ENCODE measurements at regions not wholly inside any gene's neighbourhood (a gene's known extent, or its start where the extent isn't known, plus 50 kb on each side); places are given as distances from the start of the nearest gene placed in this dataset.

- no peak for TF ChIP-seq CTCF (CRISPR knock-in tag; IDR thresholded peaks at IDR 0.05)
- no peak for TF ChIP-seq HNRNPUL1 (IDR thresholded peaks at IDR 0.05; ENCODE audit: low read depth, low read length)
- TF ChIP-seq HIC2 (CRISPR knock-in tag; IDR thresholded peaks at IDR 0.05; ENCODE audit: low read depth): no peak
- no peak for TF ChIP-seq POLR2A (IDR thresholded peaks at IDR 0.05; ENCODE audit: insufficient read depth in 1 of 2, low read depth in 2 of 2, low read length in 2 of 2)
- no peak for TF ChIP-seq KDM1A (CRISPR knock-in tag; IDR thresholded peaks at IDR 0.05)
- no peak for TF ChIP-seq TFE3 (CRISPR knock-in tag; IDR thresholded peaks at IDR 0.05)
These were observed 124.1 kb upstream of the LGR5 start for GRCh38 chr12:71315328-71315985.
